H1 (cell line): ENCODE measurements at regions not wholly inside any gene's neighbourhood (a gene's known extent, or its start where the extent isn't known, plus 50 kb on each side); places are given as distances from the start of the nearest gene placed in this dataset.

Experiments
- CTCF ChIA-PET: fragments of 300-600 bp; sonication (Branson Sonifier 250); formaldehyde crosslinking; loops from one replicate; lab custom pipeline; 2021; ENCODE audit not compliant: partially characterized antibody; lab: Charles Lee
- POLR2A ChIA-PET: fragments of 300-600 bp; sonication (Branson Sonifier 250); formaldehyde crosslinking; loops from one replicate; lab custom pipeline; 2021; ENCODE audit warnings: inconsistent platforms; ENCODE audit not compliant: partially characterized antibody; lab: Charles Lee
- DNase-seq, 2 experiments: peaks; one replicate each; pipeline versions ENCODE4 v3.0.0 to v3.0.0-alpha.2; 2010 to 2022; ENCODE audit warnings: low spot score in 2 of 2, low read depth in 1 of 2, mixed read lengths in 1 of 2
- FAIRE-seq: peaks from 2 replicates; lab custom pipeline; 2011; peaks lifted over from hg19 to GRCh38; lab: Jason Lieb, UNC
- H2AFZ ChIP-seq: 2 replicates; pipeline ENCODE4 v1.8.1; 2012; ENCODE audit warnings: low read length, inconsistent platforms
- H2AK5ac ChIP-seq: 2 replicates; pipeline ENCODE4 v1.6.1; 2013; ENCODE audit warnings: low read depth, low read length
- H2BK120ac ChIP-seq: replicated peaks from 2 replicates; pipeline ENCODE3; 2013; ENCODE audit warnings: low read depth, low read length, inconsistent platforms
- H2BK12ac ChIP-seq: 2 replicates; pipeline ENCODE4 v1.6.1; 2013; ENCODE audit warnings: low read depth, low read length
- H2BK15ac ChIP-seq: 2 replicates; pipeline ENCODE4 v1.6.1; 2013; ENCODE audit warnings: low read length
- H2BK20ac ChIP-seq: 2 replicates; pipeline ENCODE4 v1.6.1; 2013; ENCODE audit warnings: low read length
- H2BK5ac ChIP-seq: 2 replicates; pipeline ENCODE4 v1.6.1; 2013; ENCODE audit warnings: low read depth, low read length
- H3K14ac ChIP-seq: 2 replicates; pipeline ENCODE4 v1.6.1; 2013; ENCODE audit warnings: inconsistent platforms; ENCODE audit not compliant: insufficient read length
- H3K18ac ChIP-seq: 2 replicates; pipeline ENCODE4 v1.6.1; 2013; ENCODE audit warnings: low read length; ENCODE audit errors: extremely low read depth
- H3K23ac ChIP-seq: 2 replicates; pipeline ENCODE4 v1.6.1; 2013; ENCODE audit warnings: inconsistent platforms; ENCODE audit not compliant: insufficient read length
- H3K23me2 ChIP-seq: 2 replicates; pipeline ENCODE4 v1.6.1; 2013; ENCODE audit warnings: low read depth, low read length
- H3K27ac ChIP-seq: 2 replicates; pipeline ENCODE4 v1.6.1; 2011; ENCODE audit warnings: low read depth, low read length, inconsistent platforms
- H3K27me3 ChIP-seq, 4 experiments: replicated peaks in 1 of 4; 1 replicate in 1 of 4; 2 replicates in 3 of 4; pipeline versions ENCODE4 v1.6.1 to v1.8.1; 2011 to 2013; ENCODE audit warnings: low read length in 3 of 4, mild to moderate bottlenecking in 3 of 4, inconsistent platforms in 2 of 4, mixed read lengths in 2 of 4, moderate library complexity in 1 of 4; ENCODE audit not compliant: control insufficient read depth in 3 of 4, insufficient read depth in 3 of 4; ENCODE audit errors: extremely low read depth in 1 of 4
- H3K36me3 ChIP-seq, 4 experiments: 2 replicates each; pipeline versions ENCODE4 v1.6.1 to v1.8.1; 2011 to 2013; ENCODE audit warnings: mild to moderate bottlenecking in 4 of 4, low read length in 3 of 4, moderate library complexity in 2 of 4, control low read depth in 1 of 4, inconsistent platforms in 1 of 4; ENCODE audit not compliant: insufficient read depth in 4 of 4, control insufficient read depth in 2 of 4
- H3K4ac ChIP-seq: replicated peaks from 2 replicates; pipeline ENCODE3; 2013; ENCODE audit warnings: low read length, low read depth, mixed read lengths, inconsistent platforms; ENCODE audit not compliant: insufficient read length
- H3K4me1 ChIP-seq, 4 experiments: replicated peaks in 1 of 4; 1 replicate in 1 of 4; 2 replicates in 3 of 4; pipeline versions ENCODE4 v1.6.1 to v1.8.1; 2011 to 2013; ENCODE audit warnings: low read length in 3 of 4, inconsistent platforms in 2 of 4, mixed read lengths in 1 of 4; ENCODE audit not compliant: insufficient read depth in 4 of 4, control insufficient read depth in 3 of 4
- H3K4me2 ChIP-seq, 2 experiments: 2 replicates each; pipeline versions ENCODE4 v1.6.1 to v1.8.1; 2011 to 2013; ENCODE audit warnings: low read depth in 2 of 2, low read length in 2 of 2, control low read depth in 1 of 2, inconsistent platforms in 1 of 2, mild to moderate bottlenecking in 1 of 2; ENCODE audit not compliant: insufficient read depth in 1 of 2
- H3K4me3 ChIP-seq, 4 experiments: fragments of 200-600, 300-600 bp in 1 of 4; sonication (generic), shearing (Covaris generic), sonication (Bioruptor Twin) in 1 of 4; 2 replicates each; pipeline versions ENCODE4 v1.5.1 to v1.8.1; 2011 to 2016; ENCODE audit warnings: low read length in 4 of 4, low read depth in 3 of 4, control low read depth in 2 of 4, inconsistent platforms in 2 of 4, mild to moderate bottlenecking in 2 of 4, mixed read lengths in 1 of 4, moderate library complexity in 1 of 4; ENCODE audit not compliant: insufficient read depth in 2 of 4; ENCODE audit errors: extremely low read depth in 1 of 4
- H3K56ac ChIP-seq: replicated peaks from 2 replicates; pipeline ENCODE3; 2013; ENCODE audit warnings: low read depth, mild to moderate bottlenecking, mixed read lengths, low read length, inconsistent platforms; ENCODE audit not compliant: insufficient read length
- H3K79me1 ChIP-seq: 2 replicates; pipeline ENCODE4 v1.6.1; 2013; ENCODE audit warnings: low read depth, low read length, control low read depth
- H3K79me2 ChIP-seq, 2 experiments: 2 replicates each; pipeline versions ENCODE4 v1.6.1 to v1.8.1; 2012 to 2013; ENCODE audit warnings: low read length in 2 of 2, mild to moderate bottlenecking in 2 of 2, inconsistent platforms in 1 of 2; ENCODE audit not compliant: insufficient read depth in 2 of 2, control insufficient read depth in 1 of 2
- H3K9ac ChIP-seq, 4 experiments: replicated peaks in 1 of 4; 1 replicate in 1 of 4; 2 replicates in 3 of 4; pipeline versions ENCODE4 v1.6.1 to v1.8.1; 2011 to 2013; ENCODE audit warnings: low read depth in 3 of 4, low read length in 3 of 4, control low read depth in 2 of 4, mild to moderate bottlenecking in 2 of 4, moderate library complexity in 2 of 4, inconsistent platforms in 1 of 4; ENCODE audit errors: extremely low read depth in 1 of 4
- H3K9me3 ChIP-seq, 2 experiments: 2 replicates each; pipeline versions ENCODE4 v1.6.1 to v1.8.1; 2012 to 2013; ENCODE audit warnings: mild to moderate bottlenecking in 2 of 2, moderate library complexity in 2 of 2, control low read depth in 1 of 2, inconsistent platforms in 1 of 2, low read depth in 1 of 2, low read length in 1 of 2, mixed read lengths in 1 of 2; ENCODE audit not compliant: insufficient read depth in 2 of 2
- H4K20me1 ChIP-seq, 2 experiments: replicated peaks in 1 of 2; 2 replicates each; pipeline versions ENCODE3 to v1.8.1; 2011 to 2013; ENCODE audit warnings: inconsistent platforms in 2 of 2, low read length in 2 of 2, mild to moderate bottlenecking in 1 of 2; ENCODE audit not compliant: insufficient read depth in 2 of 2, control insufficient read depth in 1 of 2
- H4K5ac ChIP-seq: 2 replicates; pipeline ENCODE4 v1.6.1; 2013; ENCODE audit warnings: low read length, low read depth, mixed read lengths, inconsistent platforms; ENCODE audit not compliant: insufficient read length
- H4K8ac ChIP-seq: 2 replicates; pipeline ENCODE4 v1.8.0; 2013; ENCODE audit warnings: mild to moderate bottlenecking, moderate library complexity, low read length, inconsistent platforms; ENCODE audit not compliant: insufficient read depth; ENCODE audit errors: extremely low read depth
- H4K91ac ChIP-seq: replicated peaks from 2 replicates; pipeline ENCODE3; 2013; ENCODE audit warnings: low read length, mixed read lengths, inconsistent platforms; ENCODE audit not compliant: insufficient read length
- TCF12 ChIP-seq: IDR thresholded peaks from 2 replicates; pipeline ENCODE4 v1.6.1; 2011; ENCODE audit warnings: low read depth, mild to moderate bottlenecking, low read length
- WGBS, 2 experiments: shearing (Covaris generic) in 1 of 2; methylation state at CpG; one replicate each; pipeline versions ENCODE4 v1.1.6 to v1.1.7; 2013 to 2015; ENCODE audit warnings: low lambda C conversion rate in 2 of 2, mixed read lengths in 2 of 2, inconsistent platforms in 1 of 2, low coverage in 1 of 2, missing lambda C conversion rate in 1 of 2; ENCODE audit not compliant: insufficient replicate concordance in 2 of 2, insufficient coverage in 1 of 2, insufficient read length in 1 of 2; ENCODE audit errors: extremely low coverage in 1 of 2, missing lambda C conversion rate in 1 of 2; 5-methylcytosine and 5-hydroxymethylcytosine counted together

DNA sequence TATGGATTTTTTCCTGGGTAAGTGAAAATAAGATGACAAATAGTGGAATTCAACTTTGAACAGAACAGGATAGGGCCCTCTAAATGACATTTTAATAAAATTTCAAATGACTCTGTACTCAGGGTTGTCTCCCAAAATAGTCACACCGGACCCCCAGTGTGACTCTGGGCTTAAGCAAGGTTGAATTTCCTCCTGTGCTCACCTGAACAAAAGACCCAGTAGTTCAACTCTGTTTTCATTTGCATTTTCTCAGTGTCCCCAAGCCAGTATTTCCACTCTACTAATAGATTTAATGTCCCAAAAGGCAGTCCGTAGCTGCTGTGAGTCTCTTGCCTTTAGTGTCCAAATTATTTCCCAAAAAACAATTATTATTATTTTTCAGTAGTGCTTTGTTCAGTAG, 296.6 kb downstream of the PLOD2 start:
- no peak overlapping the region for H3K27ac ChIP-seq
- H2BK15ac ChIP-seq: no peak overlapping the region
- H3K79me1 ChIP-seq: no peaks in the 10 kb centered on the region
- no peak overlapping the region for H2BK120ac ChIP-seq
- H2AK5ac ChIP-seq: no peak overlapping the region
- no peaks in the 10 kb centered on the region for H4K20me1 ChIP-seq
- no peak overlapping the region for H2BK5ac ChIP-seq
- no peak overlapping the region for H3K4ac ChIP-seq
- H3K18ac ChIP-seq: no peak overlapping the region
- H4K91ac ChIP-seq: no peak overlapping the region
- H3K23ac ChIP-seq: no peak overlapping the region
- no peaks in the 10 kb centered on the region for H3K27me3 ChIP-seq
- H4K8ac ChIP-seq: no peak overlapping the region
- no peak overlapping the region for H4K5ac ChIP-seq
- no peak for DNase-seq
- no peak overlapping the region for H3K56ac ChIP-seq
- no peak overlapping the region for H3K14ac ChIP-seq
- no peaks in the 10 kb centered on the region for H3K23me2 ChIP-seq
- no peak overlapping the region for H2AFZ ChIP-seq
- no peak overlapping the region for H2BK20ac ChIP-seq
- ChIA-PET CTCF (no interaction called here), POLR2A (no interaction called here)
- no peaks in the 10 kb centered on the region for H3K79me2 ChIP-seq
- H3K4me1 ChIP-seq: no peaks in the 10 kb centered on the region
- no peak overlapping the region for H3K4me3 ChIP-seq
- WGBS, 2 experiments: 36% methylated on average over 2 of the region's 2 CpGs; no CpG with 5 or more reads in 1 of the 2 experiments
- no peaks in the 10 kb centered on the region for H3K36me3 ChIP-seq
- no peak overlapping the region for H2BK12ac ChIP-seq
- no peaks in the 10 kb centered on the region for H3K9me3 ChIP-seq
- H3K4me2 ChIP-seq: no peak overlapping the region
- H3K9ac ChIP-seq: no peak overlapping the region
- FAIRE-seq: no peak
- TF ChIP-seq TCF12: no peak
